ENCODE measurements at regions not wholly inside any gene's neighbourhood (a gene's known extent, or its start where the extent isn't known, plus 50 kb on each side); places are given as distances from the start of the nearest gene placed in this dataset.

- DNase-seq, result no peak
These were observed 118.0 kb upstream of the MARK1 start for GRCh38 chr1:220409771-220410595.

- DNase-seq, result no peak
These were observed 120.7 kb upstream of the MARK1 start for GRCh38 chr1:220407191-220407590.

GRCh38 chr1:220398238-220398637, 126.0 kb upstream of the RAB3GAP2 start:
- no peak for DNase-seq

- no peak for DNase-seq
These were observed 119.2 kb upstream of the RAB3GAP2 start for GRCh38 chr1:220391491-220391890.

GRCh38 chr1:220389634-220390033, 117.4 kb upstream of the RAB3GAP2 start:
- no peak for DNase-seq

- DNase-seq, result no peak
These were observed 114.4 kb upstream of the RAB3GAP2 start for GRCh38 chr1:220386494-220387195.

- no peak for DNase-seq
These were observed 112.9 kb upstream of the RAB3GAP2 start for GRCh38 chr1:220385158-220385557.

GRCh38 chr1:220382994-220383393, 110.7 kb upstream of the RAB3GAP2 start:
- no peak for DNase-seq

GRCh38 chr1:220380885-220381284, 108.6 kb upstream of the RAB3GAP2 start:
- no peak for DNase-seq

GRCh38 chr1:220378571-220379302, 106.5 kb upstream of the RAB3GAP2 start:
- DNase-seq, result no peak

- no peak for DNase-seq
These were observed 103.5 kb upstream of the RAB3GAP2 start for GRCh38 chr1:220375715-220376114.

- DNase-seq, result no peak
These were observed 102.2 kb upstream of the RAB3GAP2 start for GRCh38 chr1:220374449-220374848.

GRCh38 chr1:220372451-220372850, 100.2 kb upstream of the RAB3GAP2 start:
- no peak for DNase-seq

GRCh38 chr1:220371324-220371723, 99.1 kb upstream of the RAB3GAP2 start:
- no peak for DNase-seq

GRCh38 chr1:220370041-220370700, 97.9 kb upstream of the RAB3GAP2 start:
- DNase-seq, result no peak

- no peak for DNase-seq
These were observed 97.3 kb upstream of the RAB3GAP2 start for GRCh38 chr1:220369511-220369910.

GRCh38 chr1:220368352-220369265, 96.4 kb upstream of the RAB3GAP2 start:
- no peak for DNase-seq

GRCh38 chr1:220367833-220368232, 95.6 kb upstream of the RAB3GAP2 start:
- DNase-seq, result no peak

- no peak for DNase-seq
These were observed 94.0 kb upstream of the RAB3GAP2 start for GRCh38 chr1:220366269-220366668.

GRCh38 chr1:220363196-220363837, 91.1 kb upstream of the RAB3GAP2 start:
- no peak for DNase-seq

Measured in left hindlimb (tissue), 1 donor.